GM21515 (cell line): ENCODE measurements at regions not wholly inside any gene's neighbourhood (a gene's known extent, or its start where the extent isn't known, plus 50 kb on each side); places are given as distances from the start of the nearest gene placed in this dataset.
"Not testable (repeated sequence)": the region's sequence is repeated elsewhere in the genome, so short reads cannot be mapped to it uniquely, and the experiment has no call there.

Experiments used
- ATAC-seq: cut with Tn5 transposase; IDR thresholded peaks from one replicate; pipeline ENCODE4 v1.9.1; 2021; ENCODE audit not compliant: unreplicated experiment

- no peak for ATAC-seq
These were observed 218.1 kb upstream of the FAM78B start for GRCh38 chr1:166384948-166385347.

- no peak for ATAC-seq
These were observed 223.7 kb upstream of the FAM78B start for GRCh38 chr1:166390366-166391033.

DNA sequence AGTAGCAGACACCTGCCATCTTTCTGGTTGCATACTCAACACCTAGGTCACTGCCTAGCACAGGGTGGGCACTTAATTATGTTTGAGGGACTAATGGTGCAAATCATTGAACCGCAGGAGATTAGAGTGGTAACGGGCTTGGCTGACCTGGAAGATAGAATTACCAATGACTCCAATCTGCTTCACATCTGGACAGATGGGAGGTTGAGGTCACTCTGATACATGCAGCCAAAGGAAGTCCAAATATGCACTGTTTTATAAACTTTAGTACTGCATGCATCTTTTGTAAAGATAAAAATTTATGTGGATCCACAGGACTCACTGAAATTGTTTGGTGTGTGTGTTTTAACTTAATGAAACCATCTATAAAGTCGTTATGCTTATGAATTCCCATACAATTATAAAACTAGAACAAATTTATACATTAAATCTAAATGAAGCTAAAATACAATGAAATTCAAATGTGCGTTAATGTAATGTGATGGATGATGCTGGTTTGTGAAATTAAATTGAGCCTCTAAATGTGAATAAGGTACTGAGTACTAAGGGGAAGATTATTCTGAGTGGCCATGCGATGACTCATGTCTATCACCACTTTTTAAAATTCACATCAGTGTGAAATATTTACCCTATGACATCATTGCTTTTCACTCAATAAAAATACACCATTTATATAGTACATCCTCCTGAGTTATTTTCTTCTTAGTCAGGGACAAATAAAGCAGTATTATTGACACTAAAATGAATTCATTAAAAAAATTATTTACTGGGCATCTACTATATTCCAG, 224.7 kb upstream of the FAM78B start:
- no peak for ATAC-seq

- ATAC-seq = no peak
These were observed 228.9 kb upstream of the FAM78B start for GRCh38 chr1:166395729-166396128.

DNA sequence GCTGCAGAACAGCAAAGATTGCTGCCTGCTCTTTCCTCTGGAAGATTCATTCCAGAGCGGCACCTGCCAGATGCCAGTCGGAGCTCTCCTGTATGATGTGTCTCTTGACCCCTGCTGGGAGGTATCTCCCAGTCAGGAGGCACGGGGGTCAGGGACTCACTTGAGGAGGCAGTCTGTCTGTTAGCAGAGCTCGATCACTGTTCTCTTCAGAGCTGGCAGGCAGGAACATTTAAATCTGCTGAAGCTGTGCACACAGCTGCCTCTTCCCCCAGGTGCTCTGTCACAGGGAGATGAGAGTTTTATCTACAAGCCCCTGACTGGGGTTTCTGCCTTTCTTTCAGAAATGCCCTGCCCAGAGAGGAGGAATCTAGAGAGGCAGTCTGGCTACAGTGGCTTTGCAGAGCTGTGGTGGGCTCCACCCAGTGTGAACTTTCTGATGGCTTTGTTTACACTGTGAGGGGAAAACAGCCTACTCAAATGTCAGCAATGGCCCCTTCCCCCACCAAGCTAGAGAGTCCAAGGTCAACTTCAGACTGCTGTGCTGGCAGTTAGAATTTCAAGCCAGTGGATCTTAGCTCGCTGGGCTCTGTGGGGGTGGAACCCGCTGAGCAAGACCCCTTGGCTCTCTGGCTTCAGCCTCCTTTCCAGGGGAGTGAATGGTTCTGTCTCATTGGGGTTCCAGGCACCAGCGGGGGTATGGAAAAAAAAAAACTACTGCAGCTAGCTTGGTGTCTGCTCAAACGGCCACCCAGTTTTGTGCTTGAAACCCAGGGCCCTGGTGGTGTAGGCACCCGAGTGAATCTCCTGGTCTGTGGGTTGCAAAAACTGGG, 242.7 kb upstream of the FAM78B start:
- ATAC-seq = not testable (repeated sequence)

DNA sequence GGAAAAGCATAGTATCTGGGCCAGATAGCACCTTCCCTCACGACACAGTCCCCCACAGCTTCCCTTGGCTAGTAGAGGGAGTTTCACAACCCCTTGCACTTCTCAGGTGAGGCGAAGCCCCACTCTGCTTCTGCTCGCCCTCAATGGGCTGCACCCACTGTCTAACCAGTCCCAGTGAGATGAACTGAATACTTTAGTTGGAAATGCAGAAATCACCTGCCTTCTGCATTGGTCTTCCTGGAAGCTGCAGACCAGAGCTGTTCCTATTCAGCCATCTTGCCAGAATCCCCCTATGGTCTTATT, 243.2 kb upstream of the FAM78B start:
- ATAC-seq = no peak

GRCh38 chr1:166416831-166417230, 250.0 kb upstream of the FAM78B start:
- ATAC-seq = not testable (repeated sequence)

DNA sequence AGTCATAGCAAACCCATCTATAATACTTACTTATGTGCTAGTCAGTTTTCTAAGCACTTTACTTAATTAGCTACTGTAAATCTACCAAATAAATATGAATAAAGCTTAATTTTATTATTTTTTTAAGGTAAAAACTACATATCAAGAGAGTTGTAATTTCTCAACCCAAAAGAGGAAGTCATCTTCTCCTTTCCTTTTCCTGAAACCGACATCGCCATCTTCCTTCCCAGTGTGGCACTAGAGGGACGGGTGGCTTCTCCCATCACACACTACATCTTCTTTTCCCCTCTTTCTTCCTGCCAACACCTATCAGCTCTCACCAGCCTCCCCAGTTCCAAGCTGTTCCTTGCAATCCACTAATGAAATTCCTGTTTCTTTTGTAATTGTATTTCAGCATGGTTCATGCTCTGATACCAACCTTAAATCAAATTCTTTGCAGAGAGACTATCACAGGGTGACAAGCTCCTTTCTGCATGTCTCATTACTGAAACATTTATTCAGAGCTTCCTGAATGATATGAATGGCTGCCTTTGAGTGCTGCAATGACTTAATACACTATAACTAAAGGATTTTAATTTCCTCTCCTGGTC, 251.6 kb upstream of the FAM78B start:
- no peak for ATAC-seq

- ATAC-seq = not testable (repeated sequence)
These were observed 255.8 kb upstream of the FAM78B start for GRCh38 chr1:166422586-166422985.

GRCh38 chr1:166432655-166433054, 265.9 kb upstream of the FAM78B start:
- no peak for ATAC-seq

- ATAC-seq = not testable (repeated sequence)
These were observed 266.9 kb upstream of the FAM78B start for GRCh38 chr1:166433404-166434304.

GRCh38 chr1:166457700-166458099, 290.9 kb upstream of the FAM78B start:
- no peak for ATAC-seq

GRCh38 chr1:166464333-166464732, 297.5 kb upstream of the FAM78B start:
- no peak for ATAC-seq

- no peak for ATAC-seq
These were observed 303.2 kb upstream of the FAM78B start for GRCh38 chr1:166470014-166470413.

GRCh38 chr1:166470441-166470840, 303.6 kb upstream of the FAM78B start:
- ATAC-seq = no peak

DNA sequence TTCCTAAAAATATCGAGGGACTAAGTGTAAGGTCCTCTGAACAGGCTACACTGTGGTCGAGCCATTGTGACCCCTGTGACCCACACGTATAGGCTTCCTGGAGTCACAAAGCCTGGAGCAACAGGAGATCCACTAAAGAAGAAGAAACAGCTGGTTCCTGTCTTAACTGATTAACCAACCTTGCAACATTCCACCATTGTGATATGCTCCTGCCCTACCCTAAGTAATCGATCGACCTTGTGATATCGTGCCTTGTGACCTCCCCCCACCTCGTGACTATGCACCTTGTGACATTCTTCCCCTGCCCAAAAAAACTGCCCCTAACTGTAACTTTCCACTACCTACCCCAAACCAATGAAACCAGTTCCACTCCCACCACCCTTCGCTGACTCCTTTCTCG, 304.6 kb upstream of the FAM78B start:
- no peak for ATAC-seq

GRCh38 chr1:166479052-166479631, 312.3 kb upstream of the FAM78B start:
- peak; percentile 68 for ATAC-seq

DNA sequence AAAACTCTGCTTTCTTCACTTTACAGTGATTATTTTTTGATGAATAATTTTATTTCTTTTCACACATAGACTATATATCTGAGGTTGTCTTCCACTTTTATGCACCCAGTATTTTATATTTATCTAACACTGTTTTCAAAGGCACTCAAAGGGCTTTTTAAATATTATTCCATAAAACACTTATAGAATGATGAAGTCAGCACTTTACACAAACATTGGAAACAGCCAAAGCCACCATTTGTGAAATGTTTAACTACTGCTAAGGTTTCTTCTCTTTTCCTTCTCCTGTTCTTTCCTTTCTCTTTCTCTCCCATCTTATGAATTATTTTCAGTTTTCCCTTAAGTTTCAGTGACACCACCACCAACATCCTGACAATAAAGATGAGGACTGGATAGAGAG, 317.7 kb upstream of the FAM78B start:
- no peak for ATAC-seq

GRCh38 chr1:166484871-166485270, 318.1 kb upstream of the FAM78B start:
- ATAC-seq = no peak

- ATAC-seq = no peak
These were observed 318.8 kb upstream of the FAM78B start for GRCh38 chr1:166485620-166486019.
